Keratinocyte (primary cell): ENCODE measurements at regions not wholly inside any gene's neighbourhood (a gene's known extent, or its start where the extent isn't known, plus 50 kb on each side); places are given as distances from the start of the nearest gene placed in this dataset.

ENCODE experiments used
- EZH2 ChIP-seq: IDR thresholded peaks from one replicate; pipeline ENCODE4 v1.6.1; 2012; ENCODE audit warnings: inconsistent platforms, mild to moderate bottlenecking, low read length, moderate library complexity
- TF ChIP-seq, protein P1 (sequence below), 3 experiments: IDR thresholded peaks in 1 of 3; conservative IDR thresholded peaks in 1 of 3; optimal IDR thresholded peaks in 1 of 3; 2 replicates in 2 of 3; 3 replicates in 1 of 3; pipeline versions ENCODE3 to v1.5.1; 2011; ENCODE audit warnings: low read length in 3 of 3, mild to moderate bottlenecking in 3 of 3, moderate library complexity in 2 of 3, control low read depth in 1 of 3, inconsistent platforms in 1 of 3; ENCODE audit not compliant: insufficient read depth in 2 of 3; ENCODE audit errors: extremely low read depth in 1 of 3

DNA sequence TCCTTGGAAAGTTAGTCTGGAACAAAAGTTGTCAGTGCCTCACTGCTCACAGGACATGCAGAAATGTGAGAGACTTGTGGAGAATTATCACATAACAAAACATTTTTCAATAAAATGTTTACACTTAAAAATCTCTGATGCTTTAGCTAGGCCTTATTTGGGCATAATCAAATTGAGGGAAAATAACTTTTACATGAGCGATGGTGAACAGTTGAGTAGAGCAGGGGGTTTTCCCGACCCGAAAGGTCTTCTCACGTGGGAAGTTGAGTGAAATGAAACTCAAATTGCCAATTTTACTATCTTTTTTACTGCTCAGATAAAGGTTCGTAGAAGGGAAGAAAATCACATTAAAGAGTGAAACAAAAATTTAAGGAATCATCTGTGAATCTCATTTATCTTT is 465.6 kb downstream of the MTX2 start:
- TF ChIP-seq, protein P1, sequence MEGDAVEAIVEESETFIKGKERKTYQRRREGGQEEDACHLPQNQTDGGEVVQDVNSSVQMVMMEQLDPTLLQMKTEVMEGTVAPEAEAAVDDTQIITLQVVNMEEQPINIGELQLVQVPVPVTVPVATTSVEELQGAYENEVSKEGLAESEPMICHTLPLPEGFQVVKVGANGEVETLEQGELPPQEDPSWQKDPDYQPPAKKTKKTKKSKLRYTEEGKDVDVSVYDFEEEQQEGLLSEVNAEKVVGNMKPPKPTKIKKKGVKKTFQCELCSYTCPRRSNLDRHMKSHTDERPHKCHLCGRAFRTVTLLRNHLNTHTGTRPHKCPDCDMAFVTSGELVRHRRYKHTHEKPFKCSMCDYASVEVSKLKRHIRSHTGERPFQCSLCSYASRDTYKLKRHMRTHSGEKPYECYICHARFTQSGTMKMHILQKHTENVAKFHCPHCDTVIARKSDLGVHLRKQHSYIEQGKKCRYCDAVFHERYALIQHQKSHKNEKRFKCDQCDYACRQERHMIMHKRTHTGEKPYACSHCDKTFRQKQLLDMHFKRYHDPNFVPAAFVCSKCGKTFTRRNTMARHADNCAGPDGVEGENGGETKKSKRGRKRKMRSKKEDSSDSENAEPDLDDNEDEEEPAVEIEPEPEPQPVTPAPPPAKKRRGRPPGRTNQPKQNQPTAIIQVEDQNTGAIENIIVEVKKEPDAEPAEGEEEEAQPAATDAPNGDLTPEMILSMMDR (optimal IDR thresholded peaks at IDR 0.05 in 1 of 3, IDR thresholded peaks at IDR 0.05 in 1 of 3, conservative IDR thresholded peaks at IDR 0.05 in 1 of 3; ENCODE audit: extremely low read depth in 1 of 3, insufficient read depth in 2 of 3, low read length in 3 of 3) = no peak
- TF ChIP-seq EZH2 = no peak
